GOT3 (cell line): ENCODE measurements at regions not wholly inside any gene's neighbourhood (a gene's known extent, or its start where the extent isn't known, plus 50 kb on each side); places are given as distances from the start of the nearest gene placed in this dataset.
"Not testable (repeated sequence)": the region's sequence is repeated elsewhere in the genome, so short reads cannot be mapped to it uniquely, and the experiment has no call there.

ENCODE experiments used
- DNase-seq: peaks from one replicate; lab custom pipeline; 2025; ENCODE audit warnings: mixed read lengths; lab: John Stamatoyannopoulos, UW

GRCh38 chr16:63702981-63703590 is 1418.8 kb downstream of the CDH11 start:
- DNase-seq = no peak

DNA sequence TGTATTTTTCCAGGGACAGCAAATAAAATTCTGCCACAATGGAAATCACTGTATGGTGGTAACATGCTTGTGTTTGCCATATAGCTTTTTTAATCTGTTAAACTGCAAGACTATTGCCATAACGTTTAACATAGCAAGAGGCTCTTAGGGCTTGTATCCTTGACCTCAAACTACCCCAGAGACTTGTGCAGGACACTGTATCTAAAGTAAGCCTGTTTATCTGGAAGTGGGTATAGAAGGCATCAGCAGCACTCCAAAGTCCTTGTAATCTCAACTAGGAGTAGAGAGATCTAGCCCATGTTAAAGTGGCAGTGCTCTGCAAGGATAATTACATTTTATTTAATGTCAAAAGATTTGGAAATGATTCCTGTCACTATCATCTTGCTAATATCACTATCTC is 1424.1 kb downstream of the CDH11 start:
- DNase-seq = no peak

GRCh38 chr16:63695347-63695746 is 1426.5 kb downstream of the CDH11 start:
- DNase-seq = no peak

DNA sequence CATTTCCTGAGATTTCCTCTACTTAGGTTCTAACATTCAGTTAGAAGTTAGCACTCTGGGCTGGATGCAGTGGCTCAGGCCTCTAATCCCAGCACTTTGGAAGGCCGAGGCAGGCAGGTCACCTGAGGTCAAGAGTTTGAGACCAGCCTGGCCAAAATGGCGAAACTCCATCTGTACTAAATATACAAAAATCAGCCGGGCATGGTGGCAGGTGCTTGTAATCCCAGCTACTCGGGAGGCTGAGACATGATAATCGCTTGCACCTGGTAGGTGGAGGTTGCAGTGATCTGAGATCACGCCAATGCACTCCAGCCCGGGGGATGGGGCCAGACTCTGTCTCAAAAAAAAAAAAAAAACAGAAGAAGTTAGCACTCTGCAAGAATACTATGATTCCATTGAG is 1430.9 kb downstream of the CDH11 start:
- no peak for DNase-seq

GRCh38 chr16:63690267-63690666 is 1431.6 kb downstream of the CDH11 start:
- no peak for DNase-seq

DNA sequence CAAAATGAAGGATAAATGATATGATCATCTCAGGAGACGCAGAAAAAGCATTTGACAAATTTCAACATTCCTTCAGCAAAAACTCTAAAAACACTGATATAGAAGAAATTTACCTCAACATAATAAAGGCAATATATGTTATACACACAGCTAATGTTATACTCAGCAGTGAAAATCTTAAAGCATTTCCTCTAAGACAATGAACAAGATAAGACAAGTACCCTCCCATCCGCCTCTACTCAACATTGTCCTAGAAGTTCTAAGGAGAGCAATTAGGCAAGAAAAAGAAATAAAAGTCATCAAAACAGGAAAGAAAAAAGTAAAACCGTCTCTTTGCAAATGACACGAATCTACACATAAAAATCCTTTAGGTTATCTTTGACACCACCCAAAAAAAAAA is 1432.8 kb downstream of the CDH11 start:
- DNase-seq = no peak

- no peak for DNase-seq
Observed at GRCh38 chr16:63684149-63685101, 1437.4 kb downstream of the CDH11 start.

- DNase-seq = no peak
Observed at GRCh38 chr16:63682844-63683243, 1439.0 kb downstream of the CDH11 start.

DNA sequence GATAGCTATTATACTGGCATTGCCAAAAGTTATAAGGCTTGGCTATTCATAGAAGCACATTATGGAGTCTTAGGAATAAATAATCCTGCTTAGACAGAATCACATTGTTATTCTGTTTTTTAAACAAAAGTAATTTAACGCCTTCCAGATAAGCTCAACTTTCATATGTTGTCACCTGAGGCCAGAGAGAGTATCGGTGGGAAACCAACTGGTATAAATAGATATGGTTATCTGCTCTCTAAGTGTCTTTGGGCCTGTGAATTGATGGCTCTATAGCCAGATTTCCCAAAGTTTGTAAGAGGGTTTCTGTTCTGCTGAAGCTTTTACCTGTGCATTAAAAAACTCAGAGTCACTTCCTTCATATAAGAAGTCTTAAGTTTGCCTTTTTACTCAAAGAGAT is 1449.4 kb downstream of the CDH11 start:
- no peak for DNase-seq

DNA sequence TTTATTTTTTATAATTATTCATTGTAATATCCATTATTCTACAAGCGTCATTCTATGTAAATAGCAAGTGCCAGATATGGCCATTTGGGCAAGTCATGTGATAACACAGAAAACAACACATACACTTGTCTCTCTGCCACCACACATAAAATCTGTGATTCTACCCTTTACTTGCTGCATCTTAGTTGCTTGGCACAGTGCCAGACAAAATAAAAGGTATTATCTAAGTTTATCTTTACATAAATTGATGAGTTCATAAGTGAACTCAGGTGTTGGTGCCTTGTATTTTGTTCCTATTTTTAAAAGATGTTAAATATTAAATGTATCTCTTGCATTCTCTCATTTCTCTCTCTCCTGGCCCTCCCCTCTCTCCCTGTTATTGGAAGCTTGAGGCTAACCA is 1458.7 kb downstream of the CDH11 start:
- DNase-seq = no peak

- DNase-seq = no peak
Observed at GRCh38 chr16:63655846-63656245, 1466.0 kb downstream of the CDH11 start.

DNA sequence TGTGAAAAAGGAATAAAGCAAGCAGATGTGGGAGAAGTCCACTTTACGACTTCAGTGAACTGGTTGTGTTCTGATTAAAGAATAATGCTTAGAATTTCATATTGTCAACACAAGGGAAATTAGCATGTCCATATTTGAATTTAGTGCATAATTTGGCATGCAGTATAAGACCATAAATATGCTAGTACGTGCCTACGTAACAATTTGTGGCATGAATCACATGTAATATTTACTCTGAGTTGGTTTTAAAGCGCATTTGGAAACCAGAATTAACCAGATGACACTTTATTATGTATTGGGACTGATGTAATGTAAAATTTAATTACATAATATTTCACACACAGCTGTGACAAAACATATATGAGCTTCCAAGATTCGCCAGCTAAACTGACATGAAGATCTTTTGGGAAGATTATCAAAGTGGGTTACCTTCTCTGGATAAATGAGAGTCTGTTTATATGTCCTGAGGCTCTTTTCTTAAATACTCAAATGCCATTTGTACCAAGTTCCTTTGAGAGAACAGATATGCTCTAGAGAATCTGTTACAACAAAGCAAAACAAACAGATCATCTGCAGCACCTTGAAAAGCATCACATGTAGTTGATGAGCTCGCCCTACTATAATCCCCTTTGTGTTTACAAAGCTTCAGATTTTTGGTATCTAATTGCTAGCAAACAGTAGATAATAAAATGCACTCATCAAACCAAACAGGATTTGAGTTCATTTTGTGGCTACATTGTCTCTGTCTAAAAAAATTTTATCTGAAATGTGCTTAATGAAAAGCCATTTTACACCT is 1468.6 kb downstream of the CDH11 start:
- no peak for DNase-seq

- no peak for DNase-seq
Observed at GRCh38 chr16:63652091-63652490, 1469.8 kb downstream of the CDH11 start.

GRCh38 chr16:63650550-63650949 is 1471.3 kb downstream of the CDH11 start:
- DNase-seq = no peak

DNA sequence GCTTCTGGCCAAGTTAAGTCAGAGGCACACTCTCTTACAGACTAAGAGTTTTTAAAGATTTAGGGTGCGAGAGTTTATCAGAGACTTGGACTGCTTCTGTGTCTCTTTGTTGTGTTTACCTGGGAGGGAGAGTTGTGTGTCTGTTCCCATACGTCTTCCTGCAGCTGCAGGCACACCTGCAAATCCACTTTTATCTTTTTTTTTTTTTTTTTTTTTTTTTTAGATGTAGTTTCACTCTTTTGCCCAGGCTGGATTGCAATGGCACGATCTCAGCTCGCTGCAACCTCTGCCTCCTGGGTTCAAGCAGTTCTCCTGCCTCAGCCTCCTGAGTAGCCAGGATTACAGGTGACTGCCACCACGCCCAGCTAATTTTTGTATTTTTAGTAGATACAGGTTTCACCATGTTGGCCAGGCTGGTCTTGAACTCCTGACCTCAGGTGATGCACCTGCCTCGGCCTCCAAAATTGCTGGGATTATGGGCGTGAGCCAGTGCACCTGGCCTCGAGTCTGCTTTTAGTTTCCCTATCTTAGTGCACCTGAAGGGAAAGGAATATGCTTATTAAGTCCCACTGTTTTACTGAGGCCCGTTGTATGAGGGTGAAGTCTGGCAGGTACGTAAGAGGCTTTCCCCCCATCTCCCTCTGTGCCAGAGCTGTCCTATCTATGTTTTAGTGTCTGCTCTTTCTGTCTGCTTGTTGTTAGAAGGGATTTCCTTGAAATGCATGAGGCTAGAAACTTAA is 1488.0 kb downstream of the CDH11 start:
- DNase-seq = not testable (repeated sequence)

- DNase-seq = no peak
Observed at GRCh38 chr16:63629272-63629671, 1492.6 kb downstream of the CDH11 start.

DNA sequence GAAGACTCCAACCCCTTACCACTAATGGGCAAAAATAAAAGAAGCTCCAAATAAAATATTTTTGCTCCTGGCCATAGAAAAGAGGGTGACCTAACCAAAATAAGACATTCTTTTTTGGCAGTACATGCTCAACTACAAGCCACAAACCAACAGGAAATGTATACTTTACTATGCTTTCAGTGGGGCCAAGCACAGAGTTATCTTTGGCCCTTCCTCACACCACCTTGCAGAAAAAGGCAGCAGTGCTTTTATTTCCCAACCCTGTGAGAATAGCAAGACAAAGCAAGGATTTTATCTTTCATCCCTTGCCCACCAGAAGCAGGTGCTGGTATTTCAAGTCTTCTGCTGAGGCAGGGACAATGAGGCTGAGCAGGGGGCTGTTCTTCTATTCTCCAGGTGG is 1493.1 kb downstream of the CDH11 start:
- no peak for DNase-seq

DNA sequence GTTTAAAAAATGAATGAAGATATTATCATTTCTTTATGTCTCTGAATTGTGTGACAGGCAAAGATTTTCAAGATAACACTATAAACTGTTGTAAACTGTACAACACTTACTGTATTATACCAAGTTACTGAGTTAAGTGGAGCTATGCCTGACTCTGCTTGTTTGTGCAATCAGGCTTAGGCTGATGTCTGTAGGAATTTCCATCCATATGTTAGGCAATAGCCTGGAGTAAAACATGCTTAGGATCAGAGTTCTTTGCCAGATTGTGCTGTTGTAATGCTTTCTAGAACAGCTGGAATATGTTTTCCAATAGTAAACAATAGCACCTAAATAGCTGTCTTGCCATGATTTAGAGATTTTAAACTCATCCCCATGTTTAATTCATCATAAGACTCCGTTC is 1496.7 kb downstream of the CDH11 start:
- no peak for DNase-seq

- no peak for DNase-seq
Observed at GRCh38 chr16:63623551-63624039, 1498.3 kb downstream of the CDH11 start.

DNA sequence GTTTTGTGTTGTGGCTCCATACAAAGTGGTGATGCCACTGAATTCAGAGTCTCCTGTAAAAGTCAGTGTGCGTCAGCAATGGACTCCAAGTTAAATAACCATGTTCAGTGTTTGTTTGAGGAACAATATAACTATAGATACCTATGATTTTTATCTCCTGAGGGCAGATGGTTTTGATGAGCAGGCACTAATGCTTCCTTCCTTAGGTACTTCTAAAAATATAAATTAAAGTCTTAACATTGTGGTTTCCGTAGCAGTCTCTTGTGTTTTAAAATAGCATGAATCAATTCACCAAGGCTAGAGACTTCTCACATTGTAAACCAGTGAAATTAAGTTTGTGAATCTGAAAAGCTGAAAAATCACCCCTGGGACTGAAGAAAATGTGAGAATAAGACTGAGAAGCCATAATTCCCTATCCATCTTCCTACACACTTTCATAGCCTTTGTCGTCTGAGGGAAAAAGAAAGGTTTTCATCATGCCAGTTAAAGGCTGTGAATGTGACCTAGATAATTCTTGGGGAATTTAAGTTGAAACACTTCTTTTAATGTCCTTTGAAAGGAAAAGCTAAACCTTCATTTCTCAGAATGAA is 1502.9 kb downstream of the CDH11 start:
- DNase-seq = no peak
